IMR-90 (cell line): ENCODE measurements at regions not wholly inside any gene's neighbourhood (a gene's known extent, or its start where the extent isn't known, plus 50 kb on each side); places are given as distances from the start of the nearest gene placed in this dataset.

Experiments used
- ATAC-seq: fragments of 200-7000 bp; cut with Tn5 transposase; 2 replicates; pipeline ENCODE4 v1.9.1; 2020; ENCODE audit warnings: low read depth, mild to moderate bottlenecking, moderate library complexity
- BruUV-seq: library from RNA; stranded (reverse); fragments of 400-500 nt; replicated peaks from 2 replicates; lab custom pipeline; 2021; lab: Mats Ljungman, UMichigan
- CTCF ChIA-PET: fragments of 300-600 bp; formaldehyde crosslinking; extraction: SDS; loops from one replicate; lab custom pipeline; 2021; ENCODE audit warnings: antibody characterized with exemption; lab: Yijun Ruan, JAX
- POLR2A ChIA-PET: fragments of 300-600 bp; sonication (Branson Sonifier 250); formaldehyde crosslinking; loops from one replicate; lab custom pipeline; 2022; ENCODE audit warnings: antibody characterized with exemption; ENCODE audit not compliant: unreplicated experiment; lab: Charles Lee
- DNase-seq: peaks from one replicate; pipeline ENCODE4 v3.0.0; 2013
- H2AFZ ChIP-seq: replicated peaks from 2 replicates; pipeline ENCODE3; 2013; ENCODE audit warnings: low read length, mild to moderate bottlenecking; ENCODE audit not compliant: poor library complexity
- H2AK5ac ChIP-seq: 2 replicates; pipeline ENCODE4 v1.6.1; 2013; ENCODE audit warnings: low read depth, low read length, inconsistent platforms
- H2AK9ac ChIP-seq: replicated peaks from 2 replicates; pipeline ENCODE3; 2013; ENCODE audit warnings: mild to moderate bottlenecking, low read depth, low read length, moderate library complexity; ENCODE audit not compliant: poor library complexity
- H2BK120ac ChIP-seq: 2 replicates; pipeline ENCODE4 v1.6.1; 2013; ENCODE audit warnings: low read depth, low read length, inconsistent platforms
- H2BK15ac ChIP-seq: 3 replicates; pipeline ENCODE4 v1.6.1; 2013; ENCODE audit warnings: low read depth, low read length, inconsistent platforms
- H2BK20ac ChIP-seq: 2 replicates; pipeline ENCODE4 v1.6.1; 2013; ENCODE audit warnings: low read depth, mild to moderate bottlenecking, inconsistent platforms, low read length, moderate library complexity
- H2BK5ac ChIP-seq: 2 replicates; pipeline ENCODE4 v1.6.1; 2013; ENCODE audit warnings: mild to moderate bottlenecking, low read depth, low read length, inconsistent platforms; ENCODE audit not compliant: poor library complexity, severe bottlenecking
- H3K14ac ChIP-seq: replicated peaks from 2 replicates; pipeline ENCODE4 v1.6.1; 2013; ENCODE audit warnings: low read depth, low read length, inconsistent platforms
- H3K18ac ChIP-seq: 2 replicates; pipeline ENCODE4 v1.6.1; 2013; ENCODE audit warnings: low read depth, low read length, control low read depth
- H3K23ac ChIP-seq: 2 replicates; pipeline ENCODE4 v1.6.1; 2013; ENCODE audit warnings: low read depth, low read length, inconsistent platforms
- H3K27ac ChIP-seq: 2 replicates; pipeline ENCODE4 v1.5.1; 2013; ENCODE audit warnings: mild to moderate bottlenecking, control low read depth, low read length; ENCODE audit not compliant: insufficient read depth
- H3K27me3 ChIP-seq: 2 replicates; pipeline ENCODE4 v1.6.1; 2013; ENCODE audit warnings: low read length; ENCODE audit not compliant: control insufficient read depth, insufficient read depth
- H3K36me3 ChIP-seq: 2 replicates; pipeline ENCODE4 v1.6.1; 2013; ENCODE audit warnings: low read length, mixed read lengths; ENCODE audit not compliant: control insufficient read depth, insufficient read depth
- H3K4ac ChIP-seq: 2 replicates; pipeline ENCODE4 v1.6.1; 2013; ENCODE audit warnings: low read depth, low read length, inconsistent platforms
- H3K4me1 ChIP-seq: 2 replicates; pipeline ENCODE4 v1.6.1; 2013; ENCODE audit warnings: low read length, mixed read lengths; ENCODE audit not compliant: control insufficient read depth, insufficient read depth
- H3K4me2 ChIP-seq: 2 replicates; pipeline ENCODE4 v1.6.1; 2013; ENCODE audit warnings: low read depth, mild to moderate bottlenecking, control low read depth, low read length, moderate library complexity
- H3K4me3 ChIP-seq: 2 replicates; pipeline ENCODE4 v1.5.1; 2013; ENCODE audit warnings: low read depth, mild to moderate bottlenecking, control low read depth, low read length, moderate library complexity; ENCODE audit not compliant: insufficient read depth
- H3K56ac ChIP-seq: 2 replicates; pipeline ENCODE4 v1.6.1; 2013; ENCODE audit warnings: low read length, inconsistent platforms; ENCODE audit not compliant: insufficient read depth; ENCODE audit errors: extremely low read depth
- H3K79me1 ChIP-seq, 2 experiments: 2 replicates each; pipeline ENCODE4 v1.6.1; 2013; ENCODE audit warnings: low read length in 2 of 2, inconsistent platforms in 1 of 2, low read depth in 1 of 2
- H3K9ac ChIP-seq: 2 replicates; pipeline ENCODE4 v1.6.1; 2013; ENCODE audit warnings: low read depth, low read length, control low read depth
- H3K9me1 ChIP-seq: 2 replicates; pipeline ENCODE4 v1.6.1; 2013; ENCODE audit warnings: low read length, inconsistent platforms; ENCODE audit not compliant: insufficient read depth
- H3K9me3 ChIP-seq: 2 replicates; pipeline ENCODE4 v1.6.1; 2013; ENCODE audit warnings: low read length; ENCODE audit not compliant: control insufficient read depth, insufficient read depth
- H4K20me1 ChIP-seq: 2 replicates; pipeline ENCODE4 v1.6.1; 2013; ENCODE audit warnings: low read length, inconsistent platforms; ENCODE audit not compliant: insufficient read depth
- H4K5ac ChIP-seq: 2 replicates; pipeline ENCODE4 v1.6.1; 2013; ENCODE audit warnings: mild to moderate bottlenecking, low read depth, low read length, control low read depth
- H4K8ac ChIP-seq, 2 experiments: 2 replicates each; pipeline ENCODE4 v1.6.1; 2013; ENCODE audit warnings: low read depth in 2 of 2, low read length in 2 of 2, control low read depth in 1 of 2, inconsistent platforms in 1 of 2
- H4K91ac ChIP-seq: 2 replicates; pipeline ENCODE4 v1.6.1; 2013; ENCODE audit warnings: low read depth, low read length, inconsistent platforms; ENCODE audit not compliant: insufficient read depth
- BHLHE40 ChIP-seq: fragments of 150-350 bp; IDR thresholded peaks from 2 replicates; pipeline ENCODE4 v1.6.1; 2016; ENCODE audit warnings: mild to moderate bottlenecking, low read depth, low read length
- CEBPB ChIP-seq: IDR thresholded peaks from 2 replicates; pipeline ENCODE4 v1.6.1; 2012; ENCODE audit warnings: low read depth, low read length, improper control_type of control experiment
- CHD1 ChIP-seq: IDR thresholded peaks from 2 replicates; pipeline ENCODE4 v1.6.1; 2012; ENCODE audit warnings: low read depth, low read length, improper control_type of control experiment
- FOS ChIP-seq: fragments of 150-350 bp; IDR thresholded peaks from 2 replicates; pipeline ENCODE4 v1.6.1; 2016; ENCODE audit warnings: low read depth, low read length
- MAFK ChIP-seq: IDR thresholded peaks from 2 replicates; pipeline ENCODE4 v1.6.1; 2012; ENCODE audit warnings: low read depth, low read length, improper control_type of control experiment
- MAZ ChIP-seq: IDR thresholded peaks from 2 replicates; pipeline ENCODE4 v1.6.1; 2012; ENCODE audit warnings: low read depth, mild to moderate bottlenecking, low read length, improper control_type of control experiment, moderate library complexity, borderline replicate concordance
- MXI1 ChIP-seq: IDR thresholded peaks from 2 replicates; pipeline ENCODE4 v1.6.1; 2012; ENCODE audit warnings: low read depth, mild to moderate bottlenecking, low read length, moderate library complexity, borderline replicate concordance
- NFE2L2 ChIP-seq: fragments of 150-350 bp; IDR thresholded peaks from 2 replicates; pipeline ENCODE4 v1.6.1; 2016; ENCODE audit warnings: low read depth, mild to moderate bottlenecking, low read length
- POLR2A ChIP-seq: IDR thresholded peaks from 2 replicates; pipeline ENCODE4 v1.6.1; 2012; ENCODE audit warnings: mild to moderate bottlenecking, low read depth, low read length
- RAD21 ChIP-seq: IDR thresholded peaks from 2 replicates; pipeline ENCODE4 v1.6.1; 2012; ENCODE audit warnings: low read length, improper control_type of control experiment
- RCOR1 ChIP-seq: IDR thresholded peaks from 2 replicates; pipeline ENCODE4 v1.6.1; 2012; ENCODE audit warnings: mild to moderate bottlenecking, low read length, improper control_type of control experiment; ENCODE audit not compliant: insufficient replicate concordance
- RFX5 ChIP-seq: IDR thresholded peaks from 2 replicates; pipeline ENCODE4 v1.8.0; 2012; ENCODE audit warnings: low read depth, mild to moderate bottlenecking, low read length, moderate library complexity
- SMC3 ChIP-seq: fragments of 150-350 bp; IDR thresholded peaks from 2 replicates; pipeline ENCODE4 v1.6.1; 2016; ENCODE audit warnings: low read depth, mild to moderate bottlenecking, antibody characterized with exemption, low read length, moderate library complexity
- USF2 ChIP-seq: fragments of 150-350 bp; IDR thresholded peaks from 2 replicates; pipeline ENCODE4 v1.6.1; 2017; ENCODE audit warnings: mild to moderate bottlenecking, antibody characterized with exemption, low read length, low read depth
- WGBS, 2 experiments: methylation state at CpG; one replicate each; pipeline versions ENCODE4 v1.1.5 to v1.1.7; 2013; ENCODE audit warnings: missing lambda C conversion rate in 2 of 2; ENCODE audit not compliant: insufficient read length in 1 of 2; ENCODE audit errors: extremely low coverage in 2 of 2; 5-methylcytosine and 5-hydroxymethylcytosine counted together
- dilution Hi-C: fragments of 300-500 bp; cut with HindIII; formaldehyde crosslinking; loops from one replicate; pipeline ENCODE4 v1.14.3; 2018; ENCODE audit warnings: low sequenced_read_pairs; ENCODE audit not compliant: unreplicated experiment
- in situ Hi-C: fragments of 300-500 bp; cut with MboI; formaldehyde crosslinking; loops from 3 replicates; pipeline ENCODE4 v1.14.3; 2019; ENCODE audit warnings: low sequenced_read_pairs, inconsistent platforms, mixed read lengths
- intact Hi-C: fragments of 100-400 bp; cut with micrococcal nuclease; formaldehyde crosslinking; loops from 2 replicates; pipeline ENCODE4 v1.10.0; 2022
- TF ChIP-seq, protein P1 (sequence below): fragments of 150-350 bp; IDR thresholded peaks from 2 replicates; pipeline ENCODE4 v1.6.1; 2016; ENCODE audit warnings: low read depth, mild to moderate bottlenecking, low read length, moderate library complexity, borderline replicate concordance
- TF ChIP-seq, protein P2 (sequence below): conservative IDR thresholded peaks from 2 replicates; pipeline ENCODE4 v1.5.1; 2012; ENCODE audit warnings: mild to moderate bottlenecking, low read depth, low read length, improper control_type of control experiment

GRCh38 chr4:3828546-3828945 is 62.4 kb downstream of the ADRA2C start:
- H3K9ac ChIP-seq: no peak overlapping the region
- no CpG with 5 or more reads among the region's 9 CpGs for WGBS, 2 experiments
- H3K4me2 ChIP-seq: no peak overlapping the region
- no peaks in the 10 kb centered on the region for H3K79me1 ChIP-seq
- ChIA-PET POLR2A (no interaction called here), CTCF (no interaction called here)
- H2BK5ac ChIP-seq: no peak overlapping the region
- H3K56ac ChIP-seq: no peak overlapping the region
- H4K91ac ChIP-seq: no peak overlapping the region
- H2BK120ac ChIP-seq: no peak overlapping the region
- H3K18ac ChIP-seq: no peak overlapping the region
- no peak overlapping the region for H4K8ac ChIP-seq
- DNase-seq (no peak), ATAC-seq (no peak)
- no peaks in the 10 kb centered on the region for H3K9me1 ChIP-seq
- peaks cover 28% of the 10 kb centered on the region; the same call in 1 of the 2 replicates for H3K27me3 ChIP-seq
- H3K4ac ChIP-seq: no peak overlapping the region
- no peak overlapping the region for H2AFZ ChIP-seq
- no peaks in the 10 kb centered on the region for H3K36me3 ChIP-seq
- H4K5ac ChIP-seq: no peak overlapping the region
- in situ Hi-C loops (no loop called here), dilution Hi-C loops (no loop called here), intact Hi-C loops (no loop called here)
- no TSS peak for BruUV-seq
- H3K9me3 ChIP-seq: no peaks in the 10 kb centered on the region
- H3K4me1 ChIP-seq: no peaks in the 10 kb centered on the region
- no peak overlapping the region for H2AK5ac ChIP-seq
- H3K4me3 ChIP-seq: no peak overlapping the region
- TF ChIP-seq RAD21 (no peak), CHD1 (no peak), CEBPB (no peak), FOS (no peak), USF2 (no peak), BHLHE40 (no peak), NFE2L2 (no peak), RFX5 (no peak), RCOR1 (no peak), POLR2A (no peak), SMC3 (no peak), MXI1 (no peak), MAZ (no peak), MAFK (no peak)
- TF ChIP-seq, protein P1, sequence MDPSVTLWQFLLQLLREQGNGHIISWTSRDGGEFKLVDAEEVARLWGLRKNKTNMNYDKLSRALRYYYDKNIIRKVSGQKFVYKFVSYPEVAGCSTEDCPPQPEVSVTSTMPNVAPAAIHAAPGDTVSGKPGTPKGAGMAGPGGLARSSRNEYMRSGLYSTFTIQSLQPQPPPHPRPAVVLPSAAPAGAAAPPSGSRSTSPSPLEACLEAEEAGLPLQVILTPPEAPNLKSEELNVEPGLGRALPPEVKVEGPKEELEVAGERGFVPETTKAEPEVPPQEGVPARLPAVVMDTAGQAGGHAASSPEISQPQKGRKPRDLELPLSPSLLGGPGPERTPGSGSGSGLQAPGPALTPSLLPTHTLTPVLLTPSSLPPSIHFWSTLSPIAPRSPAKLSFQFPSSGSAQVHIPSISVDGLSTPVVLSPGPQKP: no peak
- TF ChIP-seq, protein P2, sequence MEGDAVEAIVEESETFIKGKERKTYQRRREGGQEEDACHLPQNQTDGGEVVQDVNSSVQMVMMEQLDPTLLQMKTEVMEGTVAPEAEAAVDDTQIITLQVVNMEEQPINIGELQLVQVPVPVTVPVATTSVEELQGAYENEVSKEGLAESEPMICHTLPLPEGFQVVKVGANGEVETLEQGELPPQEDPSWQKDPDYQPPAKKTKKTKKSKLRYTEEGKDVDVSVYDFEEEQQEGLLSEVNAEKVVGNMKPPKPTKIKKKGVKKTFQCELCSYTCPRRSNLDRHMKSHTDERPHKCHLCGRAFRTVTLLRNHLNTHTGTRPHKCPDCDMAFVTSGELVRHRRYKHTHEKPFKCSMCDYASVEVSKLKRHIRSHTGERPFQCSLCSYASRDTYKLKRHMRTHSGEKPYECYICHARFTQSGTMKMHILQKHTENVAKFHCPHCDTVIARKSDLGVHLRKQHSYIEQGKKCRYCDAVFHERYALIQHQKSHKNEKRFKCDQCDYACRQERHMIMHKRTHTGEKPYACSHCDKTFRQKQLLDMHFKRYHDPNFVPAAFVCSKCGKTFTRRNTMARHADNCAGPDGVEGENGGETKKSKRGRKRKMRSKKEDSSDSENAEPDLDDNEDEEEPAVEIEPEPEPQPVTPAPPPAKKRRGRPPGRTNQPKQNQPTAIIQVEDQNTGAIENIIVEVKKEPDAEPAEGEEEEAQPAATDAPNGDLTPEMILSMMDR: no peak
- H2BK20ac ChIP-seq: no peak overlapping the region
- H3K14ac ChIP-seq: no peak overlapping the region
- H2AK9ac ChIP-seq: no peak overlapping the region
- H2BK15ac ChIP-seq: no peak overlapping the region
- no peak overlapping the region for H3K23ac ChIP-seq
- no peak overlapping the region for H3K27ac ChIP-seq
- H4K20me1 ChIP-seq: no peaks in the 10 kb centered on the region
